Pancreas (tissue), 10 donors: ENCODE measurements at regions not wholly inside any gene's neighbourhood (a gene's known extent, or its start where the extent isn't known, plus 50 kb on each side); places are given as distances from the start of the nearest gene placed in this dataset.

Source experiments
- ATAC-seq, 4 donors: fragments of 200-7000 bp; cut with Tn5 transposase; one replicate each; pipeline versions ENCODE4 v1.8.0 to v1.9.1; 2020; ENCODE audit warnings: mild to moderate bottlenecking in 4 of 4, moderate library complexity in 4 of 4
- DNase-seq, 6 donors: peaks; one replicate each; pipeline ENCODE4 v3.0.0-alpha.2; 2020
- FAIRE-seq: peaks from 2 replicates; lab custom pipeline; 2012; peaks lifted over from hg19 to GRCh38; lab: Jason Lieb, UNC
- H3K27ac ChIP-seq, 4 donors: fragments of 200-600 bp; sonication (generic); 1 replicate in 3 of 4; 2 replicates in 1 of 4; pipeline versions ENCODE4 v1.5.0 to v1.8.0; 2020
- H3K27me3 ChIP-seq, 4 donors: fragments of 200-600 bp; one replicate each; pipeline ENCODE4 v1.8.0; 2021
- H3K36me3 ChIP-seq, 3 donors: fragments of 200-600 bp; sonication (generic) in 1 of 3; one replicate each; pipeline versions ENCODE4 v1.5.0 to v1.8.0; 2020 to 2021
- H3K4me1 ChIP-seq, 3 donors: fragments of 200-600 bp; one replicate each; pipeline ENCODE4 v1.8.0; 2021
- H3K4me3 ChIP-seq, 4 donors: fragments of 200-600 bp; sonication (generic) in 2 of 4; one replicate each; pipeline versions ENCODE4 v1.5.0 to v1.8.0; 2020 to 2021
- H3K9me3 ChIP-seq, 4 donors: fragments of 200-600 bp; one replicate each; pipeline ENCODE4 v1.8.0; 2021
- CTCF ChIP-seq, 4 donors: fragments of 200-600 bp; sonication (generic) in 3 of 4; IDR thresholded peaks; one replicate each; pipeline versions ENCODE4 v1.5.0 to v1.8.0; 2021; ENCODE audit warnings: antibody characterized with exemption in 4 of 4
- WGBS, 2 donors: extraction: QIAGEN DNeasy Blood & Tissue Kit; methylation state at CpG; one replicate each; pipeline ENCODE4 v1.1.7; 2013; 5-methylcytosine and 5-hydroxymethylcytosine counted together
- intact Hi-C, 3 donors: fragments of 100-400 bp; cut with DNase I; formaldehyde crosslinking; loops; one replicate each; pipeline versions ENCODE4 v1.11.1 to v1.14.2; 2022
- donor health status: healthy with polysubstance abuse.
- donor health status: DM: no; HTN: no; CAD: no; lungs with moderate emphysema.
- donor health status: DM: no; HTN: no; CAD: no.
- donor health status: control.
- donor health status: control.
- donor health status: Bipolar disorder and iron deficiency.
- donor health status: DM: yes; HTN: yes; CAD: no.
- donor health status: DM: no; HTN: no; CAD: no.
- donor health status: DM: no; HTN: no; CAD: no.
- donor health status: DM: yes; HTN: yes; CAD: no.

- Histone ChIP-seq H3K27me3 (no peaks in the 10 kb centered on the region), H3K27ac (no peak overlapping the region), H3K9me3 (no peaks in the 10 kb centered on the region), H3K4me3 (no peak overlapping the region), H3K36me3 (no peaks in the 10 kb centered on the region), H3K4me1 (no peaks in the 10 kb centered on the region)
- intact Hi-C loops = no loop called here
- TF ChIP-seq CTCF (IDR thresholded peaks at IDR 0.05) = no peak
- DNase-seq (no peak), ATAC-seq (no peak), FAIRE-seq (no peak)
- 76% methylated on average over 5 of the region's 5 CpGs for WGBS, 2 donors
These were observed 180.2 kb downstream of the XPNPEP1 start for GRCh38 chr10:109743146-109743545.

- FAIRE-seq (no peak), ATAC-seq (no peak), DNase-seq (no peak)
- TF ChIP-seq CTCF (IDR thresholded peaks at IDR 0.05) = no peak
- Histone ChIP-seq H3K27me3 (no peaks in the 10 kb centered on the region), H3K9me3 (no peaks in the 10 kb centered on the region), H3K27ac (no peak overlapping the region), H3K4me1 (no peaks in the 10 kb centered on the region), H3K4me3 (no peak overlapping the region), H3K36me3 (no peaks in the 10 kb centered on the region)
- WGBS, 2 donors = 82 to 85% methylated on average over 2 of the region's 2 CpGs
- intact Hi-C loops = no loop called here
These were observed 181.6 kb downstream of the XPNPEP1 start for GRCh38 chr10:109741712-109742111.

- no peak for FAIRE-seq
- no peak for TF ChIP-seq CTCF (IDR thresholded peaks at IDR 0.05)
These were observed 182.9 kb downstream of the XPNPEP1 start for GRCh38 chr10:109740436-109740835.

GRCh38 chr10:109737626-109738025 lies 185.7 kb downstream of the XPNPEP1 start:
- ATAC-seq = no peak
- Histone ChIP-seq H3K36me3 (no peaks in the 10 kb centered on the region), H3K27me3 (no peaks in the 10 kb centered on the region), H3K4me3 (no peak overlapping the region), H3K9me3 (no peaks in the 10 kb centered on the region), H3K4me1 (no peaks in the 10 kb centered on the region), H3K27ac (no peak overlapping the region)
- intact Hi-C loops = no loop called here
- DNase-seq = no peak
- TF ChIP-seq CTCF (IDR thresholded peaks at IDR 0.05) = no peak
- FAIRE-seq = no peak
- 77 to 85% methylated on average over 5 of the region's 5 CpGs for WGBS, 2 donors

More at GRCh38 chr10:109740436-109740835, 182.9 kb downstream of the XPNPEP1 start:
- Histone ChIP-seq H3K27me3 (no peaks in the 10 kb centered on the region), H3K27ac (no peak overlapping the region), H3K9me3 (no peaks in the 10 kb centered on the region), H3K4me1 (no peaks in the 10 kb centered on the region), H3K36me3 (no peaks in the 10 kb centered on the region), H3K4me3 (no peak overlapping the region)
- 80 to 87% methylated on average over 3 of the region's 3 CpGs for whole genome bisulfite sequencing, 2 donors
- ATAC-seq (no peak), DNase-seq (no peak)
- intact Hi-C loops = no loop called here

GRCh38 chr10:109737009-109737408 lies 186.3 kb downstream of the XPNPEP1 start:
- intact Hi-C loops = no loop called here
- no peaks in the 10 kb centered on the region for H3K27me3 ChIP-seq
- DNase-seq (no peak), ATAC-seq (no peak), FAIRE-seq (no peak)
- no peak for TF ChIP-seq CTCF (IDR thresholded peaks at IDR 0.05)
- no peaks in the 10 kb centered on the region for H3K4me1 ChIP-seq
- H3K27ac ChIP-seq = no peak overlapping the region
- no peaks in the 10 kb centered on the region for H3K36me3 ChIP-seq
- H3K9me3 ChIP-seq = no peaks in the 10 kb centered on the region
- WGBS, 2 donors = 67 to 69% methylated on average over 4 of the region's 4 CpGs
- H3K4me3 ChIP-seq = no peak overlapping the region
